Medulla oblongata (tissue), 1 donor: ENCODE measurements at regions not wholly inside any gene's neighbourhood (a gene's known extent, or its start where the extent isn't known, plus 50 kb on each side); places are given as distances from the start of the nearest gene placed in this dataset.

ENCODE experiments used
- DNase-seq: peaks from one replicate; pipeline ENCODE4 v3.0.0-alpha.2; 2015; ENCODE audit errors: extremely low spot score

DNA sequence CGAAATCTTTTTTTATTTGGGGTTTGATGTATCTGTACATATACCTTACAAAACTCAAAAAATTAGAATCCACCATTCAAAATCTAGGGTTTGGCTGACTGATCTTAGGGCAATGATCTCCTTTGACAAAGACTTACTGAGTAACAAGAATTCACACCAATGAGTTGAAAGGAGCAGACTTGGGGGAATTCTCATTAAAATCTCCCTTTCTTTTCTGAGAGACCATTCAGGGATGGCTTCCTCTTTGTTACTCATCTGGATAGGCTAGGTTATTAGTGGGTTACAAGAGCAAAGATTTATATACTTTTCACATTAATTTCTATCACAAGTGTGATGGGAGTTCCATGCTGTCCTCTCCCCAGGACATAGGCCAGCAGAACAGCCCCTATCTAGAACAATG lies 661.0 kb downstream of the KCTD16 start:
- DNase-seq: no peak

DNA sequence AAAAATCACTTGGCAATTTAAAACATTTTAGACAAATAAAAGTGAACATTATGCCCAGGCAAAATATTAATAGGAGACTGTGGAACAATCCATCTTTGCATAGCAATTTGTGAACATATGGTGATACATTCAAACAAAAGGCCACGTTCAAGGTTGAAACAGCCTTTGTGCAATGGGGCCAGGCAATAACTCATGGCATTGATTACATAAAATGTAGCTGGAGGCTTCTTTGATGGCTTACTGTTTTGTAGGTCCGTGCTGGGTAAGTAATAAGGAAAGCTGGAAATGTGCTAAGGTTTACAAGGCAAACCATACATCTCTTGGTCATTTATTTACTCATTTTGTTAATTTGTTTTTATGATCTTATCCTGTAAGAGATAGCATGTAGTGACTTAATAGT lies 651.8 kb downstream of the KCTD16 start:
- DNase-seq: no peak

DNA sequence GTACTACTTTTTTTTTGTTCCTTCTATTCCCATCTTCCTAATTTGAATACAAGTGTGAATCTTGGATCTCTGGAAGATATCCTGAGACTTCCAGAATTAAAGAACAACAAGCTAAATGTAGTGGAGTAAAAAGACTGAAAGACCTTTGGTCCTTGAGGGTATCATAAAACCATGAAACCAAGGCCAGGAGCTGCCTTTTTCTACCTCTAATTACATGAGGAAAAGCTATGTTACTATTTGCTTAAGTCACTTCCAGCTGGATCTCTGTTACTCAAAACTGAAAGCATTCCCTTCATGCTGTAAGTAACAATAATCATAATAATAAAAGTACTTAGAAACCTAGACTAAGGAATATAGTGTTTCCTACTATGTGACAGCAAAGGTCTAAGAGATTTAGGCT lies 649.6 kb downstream of the KCTD16 start:
- no peak for DNase-seq

DNA sequence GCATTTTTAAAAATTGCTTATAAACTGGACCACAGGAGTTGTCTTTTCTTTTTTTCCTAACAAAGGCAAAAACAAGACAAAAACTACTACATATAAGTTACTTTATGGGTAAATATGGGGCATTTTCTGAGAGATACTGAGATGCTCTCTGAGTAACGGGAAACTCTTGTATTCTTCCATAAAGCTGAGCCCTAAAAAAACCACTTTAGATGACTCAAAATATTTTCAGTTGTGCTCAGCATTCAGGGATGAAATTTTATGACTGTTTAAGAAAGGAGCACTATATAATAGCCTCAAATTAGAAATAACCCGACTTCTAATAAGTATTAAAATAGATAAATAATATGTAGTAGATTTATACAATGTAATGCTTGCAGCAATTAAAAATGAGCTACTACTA lies 644.5 kb downstream of the KCTD16 start:
- DNase-seq: no peak

DNA sequence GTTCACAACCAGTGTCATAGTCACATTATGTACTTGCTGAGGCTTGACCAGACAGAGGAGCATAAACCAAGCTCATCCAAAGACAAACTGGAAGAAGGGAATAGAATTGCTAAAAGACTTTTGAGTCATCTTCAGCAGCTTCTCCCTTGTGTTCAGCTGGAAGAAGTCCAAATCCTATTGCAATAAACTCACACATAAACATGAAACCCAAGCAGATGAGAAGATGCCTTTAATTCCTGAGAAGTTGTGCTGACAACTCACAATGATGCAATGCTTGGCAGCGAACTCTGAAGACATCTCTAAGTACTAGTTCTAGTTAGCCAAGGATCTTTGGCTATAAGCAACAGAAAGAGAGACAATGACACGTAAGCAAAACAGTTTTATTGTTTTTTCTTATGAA lies 642.1 kb downstream of the KCTD16 start:
- DNase-seq: no peak

DNA sequence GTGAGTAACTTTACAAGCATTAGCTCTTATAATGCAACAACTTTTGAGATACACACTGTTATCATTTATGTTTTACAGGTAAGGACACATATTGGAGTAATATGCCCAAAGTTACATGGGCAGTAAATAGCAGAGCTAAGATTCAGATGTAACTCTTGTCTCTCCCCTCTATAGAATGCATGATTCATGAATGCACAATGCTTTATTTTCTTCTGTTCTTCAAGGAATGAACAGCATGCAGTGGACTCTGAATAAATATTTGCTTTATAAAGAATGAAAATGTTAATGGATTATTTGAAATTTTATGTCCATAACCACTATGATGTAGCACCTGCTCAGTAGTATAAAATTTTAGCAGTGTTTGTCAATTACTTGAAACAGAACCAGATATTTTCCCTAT lies 629.5 kb downstream of the KCTD16 start:
- DNase-seq: no peak

DNA sequence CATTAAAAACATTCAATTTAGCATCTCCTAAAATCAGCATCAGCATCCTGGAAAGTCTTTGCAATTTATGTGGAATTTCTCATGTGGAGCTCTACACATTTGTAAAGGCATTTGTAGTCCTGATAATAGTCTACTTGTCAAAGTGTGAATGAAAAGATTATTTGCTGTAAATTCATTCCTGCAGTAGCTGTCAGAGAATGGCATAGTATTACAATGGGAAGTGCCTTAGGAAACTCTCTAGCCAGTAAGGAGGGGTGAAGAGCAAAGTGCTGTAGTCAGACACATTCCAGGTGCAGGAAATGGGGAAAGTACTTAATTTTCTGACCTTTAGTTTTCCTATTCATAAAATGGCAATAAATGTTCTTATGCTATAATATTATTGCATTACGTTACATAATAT lies 627.9 kb downstream of the KCTD16 start:
- no peak for DNase-seq

DNA sequence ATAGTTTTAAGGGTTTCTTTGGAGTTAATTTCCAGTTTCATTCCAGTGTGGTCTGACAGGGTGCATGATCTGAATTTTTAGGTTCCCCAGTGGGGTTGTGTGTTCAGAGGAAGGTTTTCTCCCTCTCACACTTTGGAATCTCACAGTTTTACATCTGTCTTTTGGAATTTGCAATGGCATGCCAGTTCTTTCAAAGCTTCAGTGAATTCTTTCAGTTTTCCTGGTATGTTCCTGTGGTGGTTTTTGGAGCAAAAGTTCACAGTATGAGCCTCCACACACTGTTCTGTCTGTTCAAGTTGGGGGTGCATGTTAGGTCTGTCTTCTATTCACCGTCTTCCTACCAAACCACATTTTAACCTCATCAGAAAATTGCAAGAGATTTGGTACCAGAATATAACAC lies 624.2 kb downstream of the KCTD16 start:
- DNase-seq: no peak

DNA sequence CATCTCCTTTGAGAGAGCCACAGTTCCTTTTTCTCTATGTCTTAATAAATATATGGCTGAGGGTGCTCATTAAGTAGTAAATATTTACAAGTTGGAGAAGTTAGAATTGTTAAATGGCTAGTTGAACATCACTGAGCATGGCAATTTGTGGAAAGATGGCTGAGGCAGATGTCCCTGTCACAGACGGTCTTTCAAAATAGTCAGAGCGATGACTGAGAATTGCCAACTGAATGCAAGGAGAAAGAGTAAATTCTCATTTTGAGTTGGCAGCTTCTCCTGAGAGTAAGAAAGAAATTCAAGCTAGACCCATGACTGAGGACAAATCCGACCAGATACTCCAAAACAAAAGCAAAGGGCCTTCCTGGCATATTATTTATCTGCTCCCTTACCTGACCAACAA lies 617.9 kb downstream of the KCTD16 start:
- DNase-seq: no peak

DNA sequence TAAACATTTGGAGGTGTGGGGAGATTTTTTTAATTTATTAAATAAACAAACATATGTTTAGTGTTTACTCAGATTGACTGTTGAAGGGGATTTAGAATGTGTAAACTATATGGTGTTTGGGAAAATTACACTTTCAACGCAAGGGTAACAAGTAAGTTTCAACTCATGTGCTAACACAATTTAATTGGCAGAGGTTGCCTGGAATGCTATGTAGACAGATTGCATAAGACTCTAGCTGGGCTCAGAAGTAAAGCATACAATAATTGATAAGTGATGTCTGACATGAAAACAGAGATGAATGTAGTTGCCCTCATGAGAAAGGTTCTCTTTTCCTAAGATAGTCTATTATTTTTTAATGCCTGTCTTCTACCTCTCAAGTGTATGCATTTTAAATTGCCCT lies 617.4 kb downstream of the KCTD16 start:
- no peak for DNase-seq

DNA sequence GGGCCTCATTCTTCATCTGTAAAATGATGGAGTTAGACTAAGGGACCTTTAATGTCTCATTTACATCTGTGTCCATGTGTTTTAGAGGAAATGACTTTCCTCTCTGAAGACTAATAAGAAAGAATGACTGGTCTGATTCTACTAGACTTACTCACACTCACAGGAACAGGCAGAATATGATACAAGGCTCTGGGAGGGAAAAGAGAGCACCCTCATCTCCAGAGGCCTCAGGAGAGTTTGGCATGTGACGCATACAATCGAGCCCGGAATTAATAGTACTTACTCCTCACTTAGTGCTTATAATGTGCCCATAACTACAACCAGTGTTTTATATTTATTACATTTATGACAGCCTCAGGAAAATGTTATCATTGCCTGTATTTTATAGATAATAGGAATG lies 608.7 kb downstream of the KCTD16 start:
- no peak for DNase-seq

DNA sequence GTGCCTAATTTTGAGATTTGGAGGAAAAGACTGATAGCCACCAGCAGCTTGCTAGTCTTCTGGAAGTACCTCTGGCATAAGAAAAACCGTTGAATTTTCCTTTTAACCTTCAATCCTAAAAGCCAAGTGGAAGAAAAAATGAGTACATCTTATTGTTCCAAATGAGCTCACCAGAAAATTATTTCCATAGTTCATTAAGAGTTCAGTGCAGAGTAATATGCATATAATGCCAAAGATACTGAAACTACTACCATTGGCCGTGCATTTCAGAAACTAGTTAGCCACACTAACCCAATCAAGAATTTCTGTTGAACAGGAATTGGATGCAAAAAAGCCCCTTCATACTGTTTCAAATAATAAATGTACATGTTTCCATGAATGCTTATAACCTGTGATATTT lies 607.9 kb downstream of the KCTD16 start:
- DNase-seq: no peak

DNA sequence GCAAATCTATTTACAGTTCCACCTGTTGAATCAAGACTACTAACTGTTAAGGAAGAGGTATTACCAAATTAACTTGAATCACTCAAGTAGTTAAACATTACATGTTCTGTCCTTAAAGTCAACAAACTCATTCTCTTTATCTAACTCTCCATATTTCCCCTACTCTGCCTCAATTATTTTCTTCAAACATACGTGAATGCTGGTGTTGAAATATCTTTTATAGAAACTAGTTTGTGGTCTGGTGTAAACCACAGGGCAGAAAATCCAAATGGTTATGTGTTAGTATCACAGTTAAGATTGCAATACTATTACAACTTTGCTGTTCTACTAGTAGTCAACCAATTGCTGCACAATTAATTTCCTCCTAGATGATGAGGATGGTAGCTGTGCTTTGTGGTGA lies 603.5 kb downstream of the KCTD16 start:
- no peak for DNase-seq

DNA sequence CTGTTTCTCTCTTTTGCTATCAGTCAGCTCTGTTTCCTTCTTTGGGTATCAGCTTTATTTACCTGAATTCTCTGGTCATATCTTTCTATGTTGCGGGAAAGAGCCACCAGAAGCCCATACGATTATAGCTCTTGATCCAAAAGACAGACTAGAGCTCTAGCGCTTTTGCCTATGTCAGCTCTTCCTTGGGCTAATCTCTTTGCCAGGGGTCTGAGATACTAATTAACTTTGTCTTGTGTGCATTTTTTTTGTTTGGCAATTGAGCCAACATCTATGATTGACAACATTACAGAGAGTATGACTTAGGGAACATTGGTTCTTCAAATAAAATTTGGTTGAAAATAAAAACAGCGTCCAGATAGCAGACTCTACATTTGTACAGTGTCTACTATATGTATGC lies 603.0 kb downstream of the KCTD16 start:
- DNase-seq: no peak

DNA sequence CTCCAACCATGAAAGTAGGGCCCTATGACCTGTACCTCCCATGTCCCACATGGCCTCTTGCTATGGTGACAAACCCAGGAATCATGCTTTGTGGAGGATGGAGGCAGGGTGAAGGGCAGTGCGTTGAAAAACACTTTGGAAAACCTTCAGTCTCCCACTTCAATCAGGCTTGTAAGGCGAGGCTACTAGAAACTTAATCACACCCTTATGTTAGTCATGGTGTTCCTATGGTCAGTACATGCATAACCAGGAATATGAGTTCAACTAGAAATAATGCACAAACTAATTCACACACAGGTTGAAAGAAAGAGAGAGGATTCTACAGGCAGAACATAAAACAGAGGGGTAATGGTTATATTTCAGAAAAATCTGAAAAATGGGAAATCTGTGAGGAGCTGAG lies 601.1 kb downstream of the KCTD16 start:
- DNase-seq: no peak

DNA sequence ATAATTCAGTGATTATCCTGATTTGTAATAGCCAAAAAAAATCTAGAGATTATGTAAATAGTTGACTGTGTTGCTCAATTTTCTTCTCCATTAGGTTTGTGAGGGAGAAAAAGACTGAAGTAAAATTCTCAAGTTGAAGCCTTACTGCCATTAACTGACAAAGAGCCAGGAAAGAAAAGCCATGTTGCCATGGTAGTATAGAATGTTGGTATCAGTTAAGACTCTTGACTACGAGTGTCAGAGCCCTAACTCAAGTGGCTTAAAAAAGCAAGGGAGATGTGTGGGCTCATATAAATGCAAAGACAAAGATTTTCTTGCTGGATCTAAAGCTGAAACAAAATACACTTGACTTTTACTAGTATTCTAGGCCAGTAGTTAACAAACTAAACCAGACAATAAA lies 571.7 kb downstream of the KCTD16 start:
- DNase-seq: no peak

DNA sequence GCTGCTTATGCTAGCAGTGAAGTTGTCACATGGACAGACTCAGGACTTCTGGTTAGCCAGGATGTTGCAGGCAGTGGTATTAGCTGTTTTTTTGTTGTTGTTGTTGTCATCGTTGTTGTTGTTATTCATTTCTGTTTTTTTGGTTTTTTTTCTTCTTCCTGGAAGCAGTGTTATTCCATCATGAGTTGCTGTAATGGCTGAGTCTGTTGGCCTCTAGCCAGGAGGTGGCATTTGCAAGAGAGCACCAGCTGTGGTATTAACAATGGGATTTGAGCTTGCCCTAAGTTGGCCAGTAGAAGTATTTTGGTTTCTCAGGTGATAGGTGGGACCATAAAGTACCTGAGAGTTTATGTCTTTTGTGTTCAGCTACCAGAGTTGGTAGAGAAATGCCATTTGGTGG lies 561.1 kb downstream of the KCTD16 start:
- no peak for DNase-seq

DNA sequence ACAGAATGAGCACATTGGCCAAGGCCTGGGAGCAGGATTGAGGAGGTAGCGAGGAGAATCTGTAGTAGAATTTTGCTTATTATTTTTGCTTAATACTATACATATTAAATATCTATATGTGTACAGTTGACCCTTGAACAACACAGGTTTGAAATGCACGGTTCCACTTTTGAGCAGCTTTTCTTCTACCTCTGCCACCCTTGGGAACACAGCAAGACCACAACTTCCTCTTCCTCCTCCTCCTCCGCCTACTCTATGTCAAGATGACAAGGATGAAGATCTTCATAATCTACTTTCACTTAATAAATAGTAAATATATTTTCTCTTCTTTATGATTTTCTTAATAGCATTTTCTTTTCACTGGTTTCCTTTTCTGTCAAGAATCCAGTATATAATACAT lies 541.4 kb downstream of the KCTD16 start:
- DNase-seq: no peak

DNA sequence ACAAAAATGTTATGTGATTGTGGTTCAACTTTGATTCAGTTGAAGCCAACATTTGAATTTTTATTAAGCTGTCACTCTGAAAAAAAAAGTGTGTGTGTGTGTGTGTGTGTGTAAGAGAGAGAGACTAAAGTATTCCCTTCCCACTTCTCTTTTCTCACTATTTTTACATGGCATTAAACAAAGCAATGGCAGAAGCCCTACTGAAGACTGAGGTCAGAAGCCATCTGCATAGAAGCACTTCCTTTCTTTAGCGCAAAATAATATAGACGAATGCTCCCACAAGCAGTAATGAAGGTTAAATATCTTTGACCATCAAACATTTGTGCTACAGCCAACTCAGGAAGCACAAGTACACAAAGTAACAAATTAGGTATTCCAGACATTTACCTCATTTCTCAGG lies 540.5 kb downstream of the KCTD16 start:
- DNase-seq: no peak

DNA sequence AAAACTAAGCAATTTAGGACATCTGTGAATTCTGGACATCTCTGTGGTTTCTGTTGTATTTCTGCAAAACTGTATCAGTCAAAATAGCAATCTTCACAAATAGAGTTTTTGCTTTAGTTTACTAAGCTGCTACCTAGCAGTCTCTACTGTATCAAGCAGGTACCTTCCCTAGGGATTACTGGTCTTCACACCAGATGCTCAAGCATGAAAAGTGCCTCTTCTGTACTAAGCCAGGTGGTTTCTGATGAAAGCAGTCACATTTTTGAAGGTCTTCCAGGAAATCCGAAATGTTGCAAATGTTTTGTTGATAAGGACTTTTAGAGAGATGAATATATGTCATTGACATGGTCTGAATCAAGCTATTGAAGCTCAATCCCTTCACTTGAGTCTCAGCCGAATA lies 540.0 kb downstream of the KCTD16 start:
- DNase-seq: no peak

DNA sequence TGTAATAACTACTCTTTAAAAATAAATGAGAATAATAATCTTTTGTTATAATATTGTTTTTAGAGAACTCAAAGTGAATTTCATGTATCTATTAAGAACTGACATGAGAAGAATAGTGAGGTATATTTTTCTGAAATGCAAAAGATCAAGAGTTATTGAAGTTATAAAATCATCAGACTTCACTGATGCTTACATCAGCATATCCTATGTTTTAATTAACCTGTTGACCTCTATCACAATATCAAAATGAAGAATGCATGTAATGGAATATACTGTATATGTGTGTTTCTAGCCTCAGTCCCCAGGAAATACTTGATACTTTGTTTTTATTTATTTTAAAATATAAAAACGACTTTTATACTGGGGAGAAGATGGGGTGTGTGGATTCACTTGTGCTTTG lies 533.1 kb downstream of the KCTD16 start:
- no peak for DNase-seq

DNA sequence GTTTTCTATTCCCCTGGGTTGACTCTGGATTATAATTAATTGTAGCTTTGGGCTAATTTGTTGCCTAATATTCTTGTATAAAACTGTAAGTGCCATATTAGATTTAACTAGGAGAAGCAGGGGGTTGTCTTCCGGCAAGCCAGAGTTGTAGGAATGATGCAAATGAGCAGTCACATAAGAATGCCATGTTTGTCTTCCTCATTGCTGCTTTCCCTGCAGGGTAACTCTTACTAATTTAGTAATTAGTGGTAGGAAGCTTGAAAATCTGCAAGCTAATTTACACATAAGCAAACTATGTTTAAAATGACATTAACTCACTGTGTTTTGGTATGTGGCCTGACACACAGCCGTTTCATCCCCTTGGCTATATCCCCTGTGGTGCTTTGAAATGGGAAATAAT lies 527.8 kb downstream of the KCTD16 start:
- no peak for DNase-seq

DNA sequence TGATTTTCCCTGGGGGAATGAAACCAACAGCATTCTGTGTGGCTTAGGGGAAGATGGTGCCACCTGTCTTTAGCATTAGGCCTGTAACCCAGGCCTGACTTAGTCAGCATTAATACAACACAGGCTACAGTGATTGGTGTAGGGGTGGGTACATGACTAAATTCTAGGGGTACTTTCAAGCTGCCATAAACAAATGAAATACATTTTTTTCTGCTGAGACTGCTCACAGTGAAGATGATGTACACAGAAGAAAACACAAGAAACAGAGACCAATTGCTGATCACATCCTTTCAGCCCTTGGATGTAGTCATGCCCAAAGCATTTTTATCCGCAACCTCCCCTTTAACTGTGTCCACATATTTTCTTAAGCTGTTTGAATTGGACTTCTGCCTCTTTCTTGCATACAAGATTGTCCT lies 527.2 kb downstream of the KCTD16 start:
- no peak for DNase-seq

DNA sequence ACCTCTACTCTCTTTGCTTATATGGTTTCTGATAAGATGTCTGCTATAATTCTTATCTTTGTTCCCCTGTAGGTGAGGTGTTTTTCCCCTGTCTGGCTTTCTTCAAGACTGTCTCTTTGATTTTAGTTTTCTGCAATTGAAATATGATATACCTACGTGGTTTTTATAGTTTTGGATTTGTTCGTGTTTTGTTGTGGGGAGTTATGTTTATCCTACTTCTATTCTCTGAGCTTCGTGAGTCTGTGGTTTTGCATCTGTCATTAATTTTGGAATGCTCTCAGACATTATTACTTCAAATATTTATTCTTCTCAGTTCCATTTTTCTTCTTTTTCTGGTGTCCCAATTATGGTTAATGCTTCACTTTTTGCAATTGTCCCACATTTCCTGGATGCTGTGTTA lies 521.3 kb downstream of the KCTD16 start:
- no peak for DNase-seq

DNA sequence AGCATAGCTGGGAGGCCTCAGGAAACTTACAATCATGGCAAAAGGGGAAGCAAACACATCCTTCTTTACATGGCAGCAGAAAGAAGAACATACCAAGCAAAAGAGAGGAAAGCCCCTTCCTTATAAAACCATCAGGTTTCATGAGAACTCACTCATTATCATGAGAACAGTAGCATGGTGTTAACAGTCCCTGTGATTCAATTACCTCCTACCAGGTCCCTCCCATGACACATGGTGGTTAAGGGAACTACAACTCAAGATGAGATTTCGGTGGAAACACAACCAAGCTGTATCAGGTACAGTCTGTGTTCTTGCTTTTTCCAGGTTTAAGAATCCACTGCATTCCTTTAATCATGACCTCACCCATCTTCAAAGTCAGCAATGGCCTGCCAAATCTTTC lies 514.2 kb downstream of the KCTD16 start:
- no peak for DNase-seq
